GM19467 (cell line): ENCODE measurements at regions not wholly inside any gene's neighbourhood (a gene's known extent, or its start where the extent isn't known, plus 50 kb on each side); places are given as distances from the start of the nearest gene placed in this dataset.
"Not testable (repeated sequence)": the region's sequence is repeated elsewhere in the genome, so short reads cannot be mapped to it uniquely, and the experiment has no call there.

Experiments used
- ATAC-seq: cut with Tn5 transposase; IDR thresholded peaks from one replicate; pipeline ENCODE4 v1.9.1; 2021; ENCODE audit warnings: mild to moderate bottlenecking, moderate library complexity; ENCODE audit not compliant: unreplicated experiment

DNA sequence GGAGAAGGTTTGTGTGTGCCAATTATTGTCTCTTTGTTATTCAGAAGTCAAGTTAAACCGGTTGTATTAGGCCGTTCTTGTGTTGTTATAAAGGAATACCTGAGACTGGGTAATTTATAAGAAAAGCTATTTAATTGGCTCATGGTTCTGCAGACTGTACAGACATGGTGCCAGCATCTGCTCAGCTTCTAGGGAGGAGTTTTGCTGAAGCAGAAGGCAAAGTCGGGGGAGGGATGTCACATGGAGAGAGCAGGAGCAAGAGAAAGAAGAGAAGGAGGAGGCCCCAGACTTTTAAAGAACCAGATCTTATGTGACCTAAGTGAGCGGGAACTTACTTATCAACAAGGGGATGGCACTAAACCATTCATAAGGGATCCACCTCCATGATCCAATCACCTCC is 349.3 kb upstream of the PCDH18 start:
- ATAC-seq, result no peak

DNA sequence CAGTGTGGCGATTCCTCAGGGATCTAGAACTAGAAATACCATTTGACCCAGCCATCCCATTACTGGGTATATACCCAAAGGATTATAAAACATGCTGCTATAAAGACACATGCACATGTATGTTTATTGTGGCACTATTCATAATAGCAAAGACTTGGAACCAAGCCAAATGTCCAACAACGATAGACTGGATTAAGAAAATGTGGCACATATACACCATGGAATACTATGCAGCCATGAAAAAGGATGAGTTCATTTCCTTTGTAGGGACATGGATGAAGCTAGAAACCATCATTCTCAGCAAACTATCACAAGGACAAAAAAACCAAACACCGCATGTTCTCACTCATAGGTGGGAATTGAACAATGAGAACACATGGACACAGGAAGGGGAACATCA is 335.8 kb upstream of the PCDH18 start:
- ATAC-seq, result not testable (repeated sequence)

DNA sequence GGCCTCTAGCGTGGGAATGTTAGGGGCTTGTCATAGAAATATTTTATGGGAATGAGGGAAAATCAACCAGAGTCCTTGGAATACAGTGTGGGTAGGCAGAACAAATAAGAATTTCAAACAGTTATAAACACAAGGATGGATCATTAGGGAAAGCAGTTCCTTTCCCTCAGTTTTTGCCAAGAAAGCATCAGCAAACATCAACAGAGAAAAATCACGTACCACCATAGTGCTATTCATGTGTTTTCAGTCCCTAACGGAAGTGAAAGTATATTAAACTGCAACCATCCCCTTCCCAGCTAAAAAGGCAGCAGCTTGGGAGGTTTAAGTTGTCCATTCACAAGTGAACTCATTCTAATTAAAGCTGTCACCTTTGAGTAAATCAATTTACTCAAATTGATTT is 334.4 kb upstream of the PCDH18 start:
- no peak for ATAC-seq

DNA sequence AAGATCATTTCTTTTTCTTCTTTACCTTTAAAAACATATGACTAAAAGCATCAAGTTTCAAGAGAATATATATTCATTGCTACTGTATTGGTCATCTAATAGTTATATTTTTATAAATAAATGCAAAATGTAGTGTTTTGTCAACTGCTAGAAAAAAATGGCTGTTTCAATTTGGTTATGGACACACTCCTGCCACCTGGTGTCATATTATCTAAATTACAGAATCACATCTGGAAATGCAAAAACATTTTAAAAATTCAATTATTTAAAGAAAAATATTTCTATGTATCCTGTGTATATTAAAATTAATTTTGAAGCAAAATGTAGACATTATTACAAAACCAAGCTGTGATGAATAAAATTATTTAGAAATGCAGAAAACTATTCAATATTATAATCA is 329.4 kb upstream of the PCDH18 start:
- ATAC-seq, result no peak

DNA sequence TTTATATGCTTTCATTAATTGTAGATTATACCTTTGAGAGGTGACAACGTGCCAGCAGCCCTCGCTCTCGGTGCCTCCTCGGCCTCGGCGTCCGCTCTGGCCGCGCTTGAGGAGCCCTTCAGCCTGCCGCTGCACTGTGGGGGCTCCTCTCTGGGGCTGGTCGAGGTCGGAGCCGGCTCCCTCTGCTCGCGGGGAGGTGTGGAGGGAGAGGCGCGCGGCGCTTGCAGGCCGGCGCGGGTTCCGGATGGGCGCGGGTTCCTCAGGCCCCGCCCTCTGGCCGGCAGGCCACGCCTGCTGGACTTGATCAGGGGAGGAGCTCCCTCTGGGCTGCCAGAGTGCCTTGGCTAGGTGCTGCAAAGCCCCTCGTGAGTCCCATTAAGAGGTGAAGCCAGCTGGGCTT is 321.1 kb upstream of the PCDH18 start:
- no peak for ATAC-seq

DNA sequence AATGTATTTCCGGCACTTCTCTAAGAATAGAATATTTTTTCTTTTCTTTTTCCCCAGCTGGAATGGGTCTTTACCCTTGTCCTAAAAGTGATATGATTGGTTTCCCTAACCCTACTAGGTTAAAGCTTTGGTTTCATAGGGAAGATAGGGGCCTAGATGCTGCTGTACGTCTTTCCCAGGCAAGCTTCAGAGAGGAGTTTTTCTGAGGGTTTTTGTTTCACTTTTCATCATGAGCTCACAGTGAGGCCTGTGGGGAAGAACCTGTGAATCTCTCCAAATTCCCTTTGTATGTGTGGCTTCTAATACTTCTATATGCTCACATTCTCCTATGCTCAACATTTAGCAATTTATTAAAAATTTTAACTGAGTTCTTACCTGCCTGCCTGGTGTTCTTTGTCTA is 320.0 kb upstream of the PCDH18 start:
- ATAC-seq, result no peak

DNA sequence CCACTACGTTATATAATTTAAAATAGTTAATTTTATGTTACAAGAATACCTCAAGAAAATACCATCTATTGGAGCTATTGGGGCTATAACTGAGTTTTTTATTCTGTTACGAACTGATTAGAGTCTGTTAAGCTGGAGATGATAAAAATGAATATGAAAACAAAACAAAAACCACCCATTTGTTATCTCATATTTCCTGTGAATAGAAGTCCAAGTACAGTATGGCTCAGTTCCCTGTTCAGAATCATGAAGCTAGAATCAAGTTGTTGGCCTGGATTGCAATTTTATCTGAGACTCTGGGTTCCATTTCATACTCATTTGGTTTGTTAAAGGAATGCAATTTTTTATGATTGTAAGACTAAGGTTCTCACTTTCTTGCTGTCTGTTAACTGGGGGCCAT is 319.1 kb upstream of the PCDH18 start:
- ATAC-seq, result no peak

DNA sequence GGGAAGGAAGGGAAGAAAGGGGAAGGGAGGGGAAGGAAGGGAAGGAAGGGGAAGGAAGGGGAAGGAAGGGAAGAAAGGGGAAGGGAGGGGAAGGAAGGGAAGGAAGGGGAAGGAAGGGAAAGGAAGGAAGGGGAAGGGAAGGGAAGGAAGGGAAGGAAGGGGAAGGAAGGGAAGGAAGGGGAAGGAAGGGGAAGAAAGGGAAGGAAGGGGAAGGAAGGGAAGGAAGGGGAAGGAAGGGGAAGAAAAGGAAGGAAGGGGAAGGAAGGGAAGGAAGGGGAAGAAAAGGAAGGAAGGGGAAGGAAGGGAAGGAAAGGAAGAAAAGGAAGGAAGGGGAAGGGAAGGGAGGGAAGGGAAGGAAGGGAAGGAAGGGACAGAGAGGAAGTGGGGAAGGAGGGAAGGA is 295.7 kb upstream of the PCDH18 start:
- ATAC-seq, result not testable (repeated sequence)

DNA sequence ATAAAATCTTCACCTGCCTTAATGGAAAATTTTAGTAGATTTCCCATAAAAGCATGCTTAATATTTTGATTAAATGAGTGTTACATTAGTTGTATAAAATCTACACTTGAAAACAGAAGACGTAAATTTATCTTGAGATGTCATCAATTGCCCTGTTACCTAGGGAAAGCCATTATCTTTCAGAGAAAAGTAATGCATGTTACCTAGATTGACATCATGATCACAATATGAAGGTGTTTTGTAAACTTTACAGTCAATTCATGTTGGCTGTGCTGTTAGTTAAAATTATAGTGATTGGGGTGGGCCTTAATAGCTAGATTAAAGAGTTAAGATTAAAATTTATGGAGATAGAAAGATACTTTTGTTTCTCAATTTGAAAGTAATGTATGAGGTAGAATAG is 293.2 kb upstream of the PCDH18 start:
- no peak for ATAC-seq

DNA sequence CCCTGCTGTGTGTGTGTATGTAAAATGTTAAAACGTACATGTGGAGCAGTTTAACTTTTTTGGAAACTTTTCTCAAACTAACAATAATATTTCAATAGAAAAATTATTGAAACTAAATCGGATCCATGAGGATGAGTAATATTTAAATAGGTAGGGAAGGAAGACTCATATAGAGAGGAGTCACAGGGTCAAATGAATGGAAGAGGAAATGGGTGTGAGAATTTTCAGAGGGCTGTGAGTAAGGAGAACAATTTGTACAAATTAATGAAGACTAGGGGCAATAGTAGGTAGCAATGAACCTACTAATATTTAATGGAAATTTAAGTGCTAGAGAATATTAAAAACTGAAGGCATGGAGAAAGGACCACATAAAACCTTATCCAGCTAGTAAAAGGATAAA is 290.7 kb upstream of the PCDH18 start:
- no peak for ATAC-seq

DNA sequence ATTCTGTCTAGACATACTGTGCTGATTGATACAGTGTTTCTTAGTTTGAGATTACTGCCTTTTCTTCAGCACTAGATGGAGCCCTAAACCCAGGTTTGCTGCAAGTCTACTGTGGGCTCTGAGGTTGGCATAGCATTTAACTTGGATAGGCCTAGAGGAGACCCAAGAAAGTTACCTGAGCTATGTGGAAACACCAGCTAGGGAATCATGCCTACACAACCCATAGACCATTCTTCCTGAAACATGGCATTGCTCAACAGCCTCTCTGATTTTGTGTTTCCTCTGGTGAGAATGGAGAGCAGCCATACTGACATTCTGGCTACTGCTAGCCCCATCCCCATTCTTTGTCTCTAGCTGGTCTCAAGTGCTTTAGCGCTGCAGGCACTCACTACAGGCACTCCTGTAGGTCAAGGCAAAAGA is 287.7 kb upstream of the PCDH18 start:
- peak; percentile 89 for ATAC-seq

DNA sequence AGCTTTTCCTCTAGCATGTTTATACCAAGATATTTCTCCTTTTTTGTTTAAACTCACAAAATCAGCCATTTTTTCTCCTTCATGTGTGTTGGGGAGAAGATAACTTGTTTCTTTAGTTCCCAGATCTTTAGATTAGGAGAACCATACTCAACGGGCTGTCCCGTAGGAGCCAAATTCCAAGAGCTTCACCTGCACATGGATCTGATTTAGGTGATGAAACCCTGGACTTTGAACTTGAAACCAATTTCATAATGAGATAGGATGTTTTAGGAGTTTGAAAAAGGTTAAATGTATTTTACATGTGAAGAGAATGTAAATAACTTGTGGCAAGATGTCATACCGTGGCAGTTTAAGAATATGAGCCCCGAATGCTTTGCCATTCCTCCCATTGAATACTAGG is 280.0 kb upstream of the PCDH18 start:
- ATAC-seq, result no peak

DNA sequence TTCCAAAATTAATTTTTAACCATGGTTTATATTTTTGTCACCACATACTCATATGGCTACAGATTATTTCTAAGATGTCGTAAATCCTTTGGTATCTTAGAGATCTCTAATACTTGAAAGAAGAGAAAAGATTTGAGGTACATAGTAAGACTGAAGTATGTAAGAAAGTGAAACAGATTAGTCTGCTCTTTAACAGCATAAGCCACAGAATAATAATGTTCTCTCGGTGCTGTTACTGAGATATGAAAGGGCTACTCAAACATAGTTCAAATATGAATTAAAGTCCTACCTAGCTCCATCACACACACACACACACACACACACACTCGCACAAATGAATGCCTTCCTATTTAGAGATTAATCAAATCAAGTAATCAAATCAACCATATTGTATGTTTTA is 274.1 kb upstream of the PCDH18 start:
- no peak for ATAC-seq

DNA sequence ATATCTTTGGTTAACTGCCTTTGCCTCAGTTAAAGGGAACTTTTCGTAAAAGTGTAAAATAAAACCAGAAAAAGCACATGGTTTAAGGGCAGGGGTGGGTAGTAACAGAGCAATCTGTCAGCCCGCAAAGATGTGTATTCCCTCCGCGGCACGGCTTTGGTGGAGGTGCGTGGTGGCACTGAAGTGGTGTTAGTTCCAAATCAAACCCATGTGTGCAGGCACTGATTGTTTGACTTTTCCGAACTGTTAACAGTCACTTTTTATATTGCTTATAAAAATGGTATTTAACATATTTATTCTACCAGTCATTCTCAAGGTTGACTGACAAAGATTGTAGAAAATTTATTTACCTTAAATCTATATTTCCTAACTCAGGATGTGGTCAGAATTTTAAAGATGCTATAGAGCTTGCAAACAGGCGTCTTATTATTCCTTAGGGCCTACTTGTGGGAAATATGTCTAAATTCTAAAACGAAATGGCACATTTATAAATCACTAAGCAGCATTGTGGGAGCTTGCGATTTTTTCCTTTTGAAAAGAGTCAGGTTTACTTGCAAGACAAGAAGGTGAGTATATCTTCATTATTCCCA is 272.7 kb upstream of the PCDH18 start:
- no peak for ATAC-seq

DNA sequence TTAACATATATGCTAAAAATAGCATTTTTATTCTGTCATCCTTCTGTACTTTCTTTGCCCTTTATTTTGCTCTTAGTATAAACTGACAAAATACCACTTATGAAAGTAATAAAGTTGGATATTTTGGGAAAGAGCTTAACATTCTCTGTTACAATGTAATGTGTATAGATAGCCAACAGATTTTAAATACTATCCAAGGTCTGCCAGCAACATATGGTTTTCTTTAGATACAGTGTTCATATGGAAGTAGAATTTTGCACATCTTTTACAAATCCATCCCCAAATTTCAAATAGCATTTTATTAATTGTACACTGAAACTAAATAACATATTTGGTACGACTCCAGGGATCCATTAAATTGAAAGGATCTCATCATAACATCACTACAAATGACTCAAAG is 268.6 kb upstream of the PCDH18 start:
- no peak for ATAC-seq

DNA sequence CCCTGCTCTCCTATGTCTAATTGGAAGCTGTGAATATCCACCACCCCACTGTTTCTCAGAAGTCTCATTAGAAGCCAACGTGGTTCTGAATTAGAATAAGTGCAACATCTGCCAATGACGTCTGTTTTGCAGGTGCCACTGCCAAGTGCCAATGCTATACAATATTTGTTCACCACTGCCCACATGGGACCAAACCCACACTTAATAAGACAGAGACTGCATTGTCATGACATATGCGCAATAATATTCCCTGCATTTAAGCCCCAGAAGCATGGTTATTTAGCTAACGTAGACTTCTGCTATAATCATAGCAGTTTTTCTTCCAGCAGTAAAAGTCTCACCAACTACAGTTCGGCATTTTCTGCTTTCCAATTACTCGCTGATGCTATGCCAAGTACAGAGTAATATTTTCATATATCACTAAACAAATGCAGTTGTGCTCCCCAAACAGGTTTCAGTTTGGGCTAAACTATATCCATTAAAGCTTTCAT is 262.5 kb upstream of the PCDH18 start:
- ATAC-seq, result no peak

DNA sequence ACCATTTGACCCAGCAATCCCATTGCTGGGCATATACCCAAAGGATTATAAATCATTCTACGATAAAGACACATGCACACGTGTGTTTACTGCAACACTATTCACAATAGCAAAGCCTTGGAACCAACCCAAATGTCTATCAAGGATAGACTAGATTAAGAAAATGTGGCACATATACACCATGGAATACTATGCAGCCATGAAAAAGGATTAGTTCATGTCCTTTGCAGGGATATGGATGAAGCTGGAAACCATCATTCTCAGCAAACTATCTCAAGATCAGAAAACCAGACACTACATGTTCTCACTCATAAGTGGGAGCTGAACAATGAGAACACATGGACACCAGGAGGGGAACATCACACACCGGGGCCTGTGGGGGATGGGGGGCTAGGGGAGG is 257.0 kb upstream of the PCDH18 start:
- not testable (repeated sequence) for ATAC-seq

DNA sequence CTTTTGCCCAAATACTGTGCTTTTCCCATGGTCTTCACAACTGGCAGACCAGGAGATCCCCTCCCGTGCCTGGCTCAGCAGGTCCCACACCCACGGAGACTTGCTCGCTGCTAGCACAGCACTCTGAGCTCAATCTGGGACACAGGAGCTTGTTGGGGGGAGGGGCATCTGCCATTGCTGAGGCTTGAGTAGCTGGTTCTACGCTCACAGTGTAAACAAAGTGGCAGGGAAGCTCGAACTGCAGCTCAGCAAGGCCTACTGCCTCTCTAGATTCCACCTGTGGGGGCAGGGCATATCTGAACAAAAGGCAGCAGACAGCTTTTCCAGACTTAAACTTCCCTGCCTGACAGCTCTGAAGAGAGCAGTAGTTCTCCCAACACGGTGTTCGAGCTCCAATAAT is 251.6 kb upstream of the PCDH18 start:
- not testable (repeated sequence) for ATAC-seq

DNA sequence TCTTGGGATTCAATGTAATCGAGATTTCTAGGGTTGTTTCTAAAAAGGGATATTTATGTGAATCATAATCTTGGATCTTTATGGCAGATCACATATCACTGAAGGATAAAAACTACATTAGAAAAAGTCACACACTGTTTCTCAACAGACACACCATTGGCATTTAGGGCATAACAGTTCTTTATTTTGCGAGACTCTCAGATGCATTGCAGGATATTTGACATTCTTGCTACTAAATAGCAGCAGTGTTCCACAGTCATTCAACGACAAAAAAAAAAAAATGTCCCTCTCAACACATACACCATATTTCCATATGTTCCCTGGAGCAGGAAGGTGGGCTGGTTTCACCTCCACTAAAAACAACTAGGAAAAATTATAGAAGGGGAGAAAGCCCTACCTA is 243.4 kb upstream of the PCDH18 start:
- no peak for ATAC-seq

DNA sequence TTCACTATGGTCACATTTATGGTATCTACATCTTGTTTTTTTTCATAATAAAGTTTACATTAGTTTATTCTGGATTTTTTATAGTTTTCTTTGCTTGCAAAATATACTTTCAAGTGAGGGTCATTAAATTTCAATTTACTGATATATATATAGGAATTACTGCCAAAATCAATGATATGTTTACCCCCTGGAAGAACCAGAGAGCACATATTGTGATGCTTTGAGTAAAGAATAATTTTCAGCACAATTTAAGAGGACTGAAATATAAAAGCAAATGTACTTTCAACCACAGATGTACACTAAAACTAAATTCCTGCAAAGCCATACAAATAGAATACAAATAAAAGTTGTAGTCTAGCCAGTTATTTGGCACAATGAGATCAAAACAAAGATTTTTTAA is 242.2 kb upstream of the PCDH18 start:
- no peak for ATAC-seq

DNA sequence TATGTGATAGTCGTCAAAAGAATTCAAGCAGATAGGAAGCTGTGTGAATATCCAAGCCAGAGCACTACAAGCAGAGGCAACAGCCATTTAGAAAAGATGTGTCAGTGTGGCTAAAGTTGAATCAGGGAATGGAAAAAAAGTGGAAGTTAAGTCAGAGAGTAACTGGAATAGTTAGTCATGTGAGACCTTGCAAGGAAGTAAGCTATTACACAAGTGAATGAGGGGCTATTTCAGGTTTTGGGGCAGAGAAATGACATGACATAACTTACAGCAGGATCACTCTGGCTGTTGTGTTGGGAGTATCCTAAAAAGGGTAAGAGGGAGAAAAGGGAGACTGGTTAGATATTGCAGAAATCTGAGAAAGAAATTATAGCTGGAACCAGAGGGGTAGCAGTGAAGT is 236.6 kb upstream of the PCDH18 start:
- no peak for ATAC-seq

DNA sequence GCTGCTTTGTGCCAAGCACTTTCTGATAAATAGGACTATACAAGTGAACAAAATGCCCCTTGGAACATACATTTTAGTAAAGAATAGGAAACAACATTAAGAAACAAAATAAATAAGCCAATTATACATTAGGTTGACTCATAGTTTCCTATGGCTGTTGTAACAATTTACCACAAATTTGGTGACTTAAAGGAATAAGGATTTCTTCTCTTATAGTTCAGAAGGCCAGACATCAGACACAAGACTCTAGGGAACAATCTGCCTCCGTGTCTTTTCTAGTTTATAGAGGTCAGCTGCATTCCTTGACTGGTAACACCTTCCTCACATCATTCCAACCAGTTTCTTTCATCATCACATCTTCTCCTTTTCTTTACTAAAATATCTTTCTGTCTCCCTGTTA is 235.9 kb upstream of the PCDH18 start:
- ATAC-seq, result no peak

DNA sequence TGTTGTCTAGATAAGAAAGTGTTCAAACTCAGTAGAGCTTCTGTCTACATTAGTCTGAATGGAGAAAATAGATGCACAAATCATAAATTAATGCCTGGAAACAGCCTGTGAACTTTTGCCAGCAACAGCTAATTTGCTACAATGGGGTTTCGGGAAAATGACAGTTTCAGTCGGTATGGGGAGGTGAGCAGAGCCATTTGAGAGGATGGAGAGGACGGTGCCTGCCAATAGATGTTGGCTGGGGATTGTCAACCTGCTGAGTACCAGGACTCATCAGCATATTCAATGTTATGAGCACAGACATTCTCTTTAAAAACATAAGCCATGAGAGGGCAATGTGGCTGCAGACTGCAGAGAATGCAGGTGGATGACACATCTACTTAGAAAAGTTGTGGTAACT is 230.3 kb upstream of the PCDH18 start:
- ATAC-seq, result no peak
